H54 (cell line): ENCODE measurements at regions not wholly inside any gene's neighbourhood (a gene's known extent, or its start where the extent isn't known, plus 50 kb on each side); places are given as distances from the start of the nearest gene placed in this dataset.

Source experiments
- DNase-seq: peaks from one replicate; pipeline ENCODE4 v3.0.0; 2011; ENCODE audit warnings: low spot score, mixed read lengths; ENCODE audit not compliant: insufficient read length
- FAIRE-seq: peaks from 3 replicates; lab custom pipeline; 2011; peaks lifted over from hg19 to GRCh38; lab: Jason Lieb, UNC
- POLR2A ChIP-seq: IDR thresholded peaks from 2 replicates; pipeline ENCODE4 v1.6.1; 2011; ENCODE audit warnings: low read depth, mild to moderate bottlenecking, low read length

DNA sequence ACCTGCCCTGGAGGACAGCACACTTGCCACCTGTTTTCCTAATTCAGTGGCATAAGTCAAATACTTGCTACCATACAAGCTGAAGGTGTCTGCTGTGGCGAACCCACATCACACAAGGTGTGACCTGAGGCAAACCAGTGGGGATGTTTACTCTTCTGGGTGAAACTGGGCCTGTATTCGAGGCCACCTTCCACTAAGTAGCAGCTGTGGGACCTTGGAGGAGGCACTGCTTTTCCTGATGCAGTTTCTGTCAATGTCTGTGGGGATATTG is 927.4 kb downstream of the BRD1 start:
- FAIRE-seq (no peak), DNase-seq (no peak)
- no peak for TF ChIP-seq POLR2A

DNA sequence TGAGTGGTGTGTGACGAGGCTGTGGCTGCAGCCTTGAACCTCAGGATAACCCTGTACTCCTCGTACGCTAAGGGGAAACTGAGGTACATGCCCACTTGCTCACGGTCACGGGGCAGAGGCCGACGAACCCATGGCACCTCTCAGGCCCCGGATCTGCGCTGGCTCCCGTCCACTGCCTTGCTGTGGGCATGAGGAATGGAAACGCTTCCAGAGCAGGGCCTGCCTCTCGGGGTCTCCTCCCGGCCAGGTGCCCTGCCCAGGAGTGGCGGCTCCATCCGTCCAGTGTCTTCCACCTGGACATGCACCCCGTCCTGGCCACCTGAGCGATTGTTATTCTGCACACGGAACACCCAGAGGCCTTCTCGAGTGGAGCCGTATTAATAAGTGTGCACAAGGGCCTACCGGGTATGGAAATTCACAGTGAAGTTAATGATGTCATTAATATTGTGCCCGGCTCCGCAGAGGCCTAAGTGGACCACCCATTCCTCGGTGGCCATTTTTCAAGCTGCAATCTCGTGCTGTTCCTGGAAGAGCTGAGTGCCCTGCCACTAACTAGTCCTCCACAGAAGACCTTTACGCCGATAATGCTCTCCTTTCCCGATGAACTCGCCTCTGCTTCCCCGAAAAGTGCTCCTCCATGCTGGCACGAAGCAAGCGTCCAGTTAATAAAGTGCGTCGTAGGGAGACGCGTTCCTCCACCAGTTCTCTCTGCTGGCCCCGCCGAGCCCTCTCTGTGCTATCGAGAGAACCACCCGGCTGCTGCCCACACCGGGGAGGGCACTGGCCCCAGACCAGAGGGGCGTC is 927.9 kb downstream of the BRD1 start:
- no peak for FAIRE-seq
- DNase-seq: no peak
- no peak for TF ChIP-seq POLR2A

DNA sequence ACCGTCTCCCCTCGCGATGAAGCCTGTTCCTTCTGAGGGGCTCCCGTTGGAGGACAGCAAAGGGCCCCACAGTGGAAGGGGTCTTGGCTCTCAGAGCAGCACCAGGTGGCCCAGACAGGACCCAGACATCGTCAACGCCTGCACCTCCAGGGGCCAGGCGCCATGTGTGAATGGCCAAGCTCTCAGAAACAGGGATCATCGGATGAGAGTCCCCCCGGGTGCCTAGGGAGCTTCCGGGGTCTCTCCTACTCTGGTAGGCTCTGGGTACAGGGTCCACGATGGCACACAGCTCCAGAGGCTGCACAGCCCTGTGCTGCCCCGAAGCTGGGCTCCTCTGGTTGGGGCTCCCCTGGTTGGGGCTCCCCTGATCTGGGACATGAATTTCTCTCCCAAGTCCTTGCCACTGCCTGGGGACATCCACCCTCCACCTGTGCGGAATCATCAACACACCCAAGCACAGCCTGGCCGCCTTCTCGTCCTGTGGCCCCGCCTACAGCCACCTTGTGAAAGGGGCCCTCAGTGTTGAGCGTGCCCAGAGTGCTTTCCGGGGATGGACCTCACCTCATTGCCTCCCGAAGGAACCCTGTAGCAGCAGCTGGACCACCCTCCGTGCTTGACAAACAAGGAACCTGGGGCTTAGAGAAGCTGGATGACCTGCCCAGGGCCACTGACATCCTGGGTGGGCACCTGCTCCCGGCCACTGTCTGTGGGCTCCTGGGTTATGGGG is 929.0 kb downstream of the BRD1 start:
- FAIRE-seq: no peak

DNA sequence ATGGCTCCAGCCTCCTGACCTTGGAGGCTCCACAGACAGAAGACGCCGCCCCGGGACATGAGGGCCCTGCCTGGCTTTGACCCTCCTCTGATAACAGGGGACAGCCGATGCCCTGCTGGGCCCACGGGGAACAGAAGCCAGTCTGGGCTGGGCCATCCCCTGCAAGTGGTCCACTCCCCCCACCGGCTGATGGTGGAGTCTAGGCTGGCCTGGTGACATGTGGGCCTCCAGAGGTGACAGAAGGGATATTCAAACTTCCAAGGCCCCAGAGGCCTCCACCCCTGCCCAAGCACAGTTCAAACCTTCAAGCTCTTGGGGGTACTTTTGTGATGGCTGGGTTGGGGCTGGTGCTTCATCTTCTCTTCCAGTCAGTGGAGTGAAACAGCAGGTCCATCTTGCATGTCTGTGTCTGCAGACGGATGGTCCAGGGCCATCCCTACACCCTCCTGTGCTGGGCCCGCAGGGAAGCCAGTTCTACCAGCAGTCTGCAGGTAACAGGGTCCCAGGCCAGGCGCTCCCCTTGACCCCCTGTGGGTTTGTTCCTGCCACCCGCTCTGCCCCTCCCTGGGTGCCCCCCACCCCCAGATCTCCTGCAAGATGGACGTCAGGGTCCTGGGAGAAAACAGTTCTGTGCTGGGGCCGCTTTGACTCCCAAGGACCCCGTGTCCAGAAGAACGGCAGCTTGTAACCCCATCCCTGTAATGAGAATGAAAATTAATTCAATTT is 929.9 kb downstream of the BRD1 start:
- FAIRE-seq (no peak), DNase-seq (no peak)
- TF ChIP-seq POLR2A: no peak

More for the DNA sequence above, 929.0 kb downstream of the BRD1 start:
- no peak for DNase-seq
- no peak for TF ChIP-seq POLR2A

DNA sequence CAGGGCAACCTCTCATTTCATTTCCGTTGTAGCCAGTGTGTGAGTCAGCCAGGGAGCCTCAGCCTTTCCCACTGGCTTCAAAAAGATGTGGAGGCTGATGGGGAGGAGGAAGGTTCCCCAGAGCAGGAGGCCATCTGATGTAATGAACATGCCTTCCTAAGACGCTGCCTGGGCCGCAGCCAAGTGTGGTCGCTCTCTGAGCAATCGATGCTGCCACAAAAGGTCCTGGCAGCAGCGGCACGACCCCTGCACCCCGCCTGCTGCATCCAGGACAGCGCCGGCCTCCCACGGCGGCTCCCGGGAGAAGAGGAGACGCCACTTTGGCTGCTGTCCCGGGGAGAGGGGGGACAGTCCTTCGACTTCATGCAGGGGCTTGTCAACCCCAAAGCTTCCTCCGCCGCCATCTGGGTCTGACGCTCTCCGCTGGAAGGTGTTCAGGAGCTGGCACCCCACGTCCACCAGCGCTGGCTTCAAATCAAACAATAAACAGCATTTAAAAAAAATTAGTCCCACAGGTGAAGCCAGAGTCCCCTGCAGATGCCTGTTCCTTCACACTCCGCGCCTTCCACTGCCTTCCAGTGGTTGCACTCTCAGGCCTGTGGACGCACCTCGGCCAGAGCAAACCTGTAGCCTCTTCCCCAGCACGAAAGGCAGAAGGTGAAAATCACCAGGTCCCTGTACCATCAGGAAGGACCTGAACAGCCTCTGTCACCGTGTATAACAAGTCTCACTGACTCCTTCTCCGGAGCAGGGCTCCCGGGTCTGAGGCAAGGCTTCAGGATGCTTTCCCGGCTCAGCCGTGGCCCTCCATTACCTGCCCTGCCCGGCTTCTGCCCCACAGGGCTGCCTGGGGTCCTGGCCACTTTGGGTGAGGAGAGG is 930.7 kb downstream of the BRD1 start:
- no peak for TF ChIP-seq POLR2A
- DNase-seq (no peak), FAIRE-seq (no peak)

DNA sequence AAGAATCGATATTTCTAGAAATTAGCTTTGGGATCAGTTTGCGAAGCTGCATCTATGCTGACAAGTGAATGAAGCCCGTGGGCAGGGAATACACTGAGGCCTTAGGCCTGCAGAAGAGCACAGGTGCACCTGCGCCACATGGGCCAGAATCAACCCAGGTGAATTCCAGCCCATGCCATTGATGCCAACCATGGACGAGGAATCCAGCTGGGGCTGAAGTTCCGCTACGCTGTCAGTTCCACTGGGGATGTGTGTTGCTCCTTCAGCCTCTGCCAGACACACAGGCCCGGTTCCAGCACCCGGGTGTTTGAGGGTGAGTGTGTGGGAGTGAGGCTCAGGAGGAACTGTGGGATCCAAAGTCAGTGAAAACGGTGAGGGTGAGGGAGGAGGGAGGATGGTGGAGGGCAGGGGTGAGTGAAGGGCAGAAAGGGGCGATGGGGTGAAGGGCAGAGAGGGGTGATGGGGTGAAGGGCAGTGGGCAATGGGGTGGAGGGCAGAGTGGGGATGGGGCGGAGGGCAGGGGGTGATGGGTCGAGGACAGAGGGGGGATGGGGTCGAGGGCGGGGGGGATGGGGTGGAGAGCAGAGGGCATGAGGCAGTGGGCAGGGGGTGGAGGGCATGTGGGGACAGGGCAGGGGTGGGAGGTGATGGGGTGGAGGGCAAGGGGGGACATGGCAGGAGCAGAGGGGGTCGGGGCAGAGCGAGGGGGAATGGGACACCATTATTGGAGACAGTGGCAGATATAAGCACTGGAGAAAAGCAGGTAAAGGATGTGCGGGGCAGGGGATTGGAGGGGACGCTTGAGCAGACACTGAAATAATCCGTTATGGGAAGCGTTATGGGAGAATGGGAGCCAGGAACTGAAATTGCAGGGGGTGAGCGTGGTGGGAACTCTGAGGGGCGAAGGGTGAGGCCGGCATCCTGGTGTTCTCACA is 931.6 kb downstream of the BRD1 start:
- no peak for FAIRE-seq
- no peak for TF ChIP-seq POLR2A
- DNase-seq: no peak

DNA sequence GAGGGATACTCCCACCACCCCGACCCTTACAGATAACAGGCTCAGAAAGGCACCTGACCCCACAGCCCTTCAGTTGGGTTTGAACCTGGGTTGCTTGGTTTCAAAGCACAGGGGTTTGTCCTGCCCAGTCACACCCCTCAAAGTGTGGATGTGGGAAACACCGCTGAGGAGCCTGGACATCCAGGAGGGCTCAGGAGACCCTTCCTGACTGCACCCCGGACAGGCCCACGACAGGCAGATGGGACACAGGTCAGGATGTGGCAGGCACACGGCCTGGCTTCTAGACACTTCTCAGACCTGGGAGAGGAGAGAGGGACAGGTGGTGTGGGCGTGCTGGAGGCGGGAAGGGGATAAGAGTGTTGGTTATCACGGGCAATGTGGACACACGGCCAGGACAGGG is 932.3 kb downstream of the BRD1 start:
- FAIRE-seq (no peak), DNase-seq (no peak)
- no peak for TF ChIP-seq POLR2A

DNA sequence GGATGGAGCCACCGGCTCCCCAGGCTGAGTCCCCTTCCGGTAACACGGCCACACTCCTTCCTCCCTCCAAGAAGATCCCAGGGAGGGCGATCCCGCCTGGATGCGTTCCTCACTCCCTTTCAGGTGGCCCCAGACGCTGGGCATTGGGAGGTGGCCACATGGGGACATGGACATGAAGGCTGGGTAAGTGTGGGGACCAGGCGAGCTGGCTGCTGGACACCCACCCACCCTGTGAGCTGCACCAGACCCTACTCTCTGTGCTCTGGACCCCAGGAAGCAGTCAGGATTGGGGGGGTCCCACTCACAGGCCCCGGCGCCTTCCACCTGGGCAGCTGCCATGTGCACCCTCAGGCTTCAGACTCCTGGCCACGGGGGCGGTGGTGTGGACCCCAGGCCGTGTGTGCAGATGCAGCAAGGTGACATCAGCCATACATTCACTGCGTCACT is 932.8 kb downstream of the BRD1 start:
- FAIRE-seq (no peak), DNase-seq (no peak)
- TF ChIP-seq POLR2A: no peak

DNA sequence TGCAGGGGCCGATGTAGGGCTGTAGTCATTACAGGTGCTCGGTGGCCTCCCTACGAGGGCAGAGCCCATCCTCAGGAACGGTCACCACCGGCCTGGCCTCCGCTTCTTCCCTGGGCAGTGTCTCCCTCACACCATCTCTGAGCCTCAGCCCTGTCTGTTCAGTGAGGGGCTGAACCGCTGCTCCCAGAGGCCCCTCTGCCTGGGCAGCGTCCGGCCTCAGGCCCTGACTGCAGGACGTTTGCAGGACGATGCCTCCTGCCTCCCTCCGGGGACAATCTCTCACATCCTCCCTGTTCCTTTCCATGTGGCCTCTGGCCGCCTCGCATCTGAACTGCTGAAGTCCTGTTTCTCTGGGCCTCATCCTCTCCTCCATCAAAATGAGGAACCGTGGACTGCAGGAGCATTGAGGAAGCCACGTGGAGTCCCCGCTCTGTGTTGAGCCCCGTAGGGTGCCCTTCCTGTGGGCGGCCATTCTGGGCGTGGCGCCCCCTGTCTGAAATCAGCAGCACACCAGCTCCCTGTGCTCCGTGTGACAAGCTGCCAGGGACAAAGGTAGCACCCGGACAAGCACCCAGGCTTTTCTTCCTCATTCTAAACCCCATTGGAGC is 933.5 kb downstream of the BRD1 start:
- no peak for TF ChIP-seq POLR2A
- FAIRE-seq (no peak), DNase-seq (no peak)

DNA sequence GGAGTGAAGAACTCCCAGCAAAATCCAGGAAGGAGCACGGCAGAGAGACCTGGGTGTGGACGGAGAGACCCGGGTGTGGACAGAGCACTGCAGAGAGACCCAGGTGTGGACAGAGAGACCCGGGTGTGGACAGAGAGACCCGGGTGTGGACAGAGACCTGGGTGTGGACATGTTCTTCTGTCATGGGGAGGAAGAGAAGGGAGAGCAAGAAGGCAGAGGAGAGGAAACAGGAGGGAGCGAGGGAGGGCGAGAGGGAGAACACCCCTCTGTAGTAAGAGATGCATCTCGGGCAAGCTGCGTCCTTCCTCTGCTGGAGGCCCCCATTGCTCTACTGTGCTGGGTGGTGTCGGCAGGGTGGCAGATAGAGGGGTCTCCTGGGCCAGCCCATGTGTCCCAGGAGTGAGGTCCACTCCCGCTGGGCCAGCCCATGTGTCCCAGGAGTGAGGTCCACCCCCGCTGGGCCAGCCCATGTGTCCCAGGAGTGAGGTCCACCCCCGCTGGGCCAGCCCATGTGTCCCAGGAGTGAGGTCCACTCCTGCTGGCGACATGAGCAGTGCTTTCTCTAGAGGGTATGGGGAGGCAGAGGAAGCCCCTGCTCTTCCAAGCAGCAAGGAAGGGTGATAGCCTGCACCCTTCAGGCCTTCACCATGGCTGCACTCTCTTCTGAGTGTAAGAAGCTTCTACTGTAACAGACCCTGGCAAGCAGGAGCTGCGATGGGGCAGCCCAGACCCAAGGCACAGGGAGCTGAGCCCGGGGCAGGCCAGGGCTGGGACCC is 934.2 kb downstream of the BRD1 start:
- FAIRE-seq (no peak), DNase-seq (no peak)
- TF ChIP-seq POLR2A: no peak

DNA sequence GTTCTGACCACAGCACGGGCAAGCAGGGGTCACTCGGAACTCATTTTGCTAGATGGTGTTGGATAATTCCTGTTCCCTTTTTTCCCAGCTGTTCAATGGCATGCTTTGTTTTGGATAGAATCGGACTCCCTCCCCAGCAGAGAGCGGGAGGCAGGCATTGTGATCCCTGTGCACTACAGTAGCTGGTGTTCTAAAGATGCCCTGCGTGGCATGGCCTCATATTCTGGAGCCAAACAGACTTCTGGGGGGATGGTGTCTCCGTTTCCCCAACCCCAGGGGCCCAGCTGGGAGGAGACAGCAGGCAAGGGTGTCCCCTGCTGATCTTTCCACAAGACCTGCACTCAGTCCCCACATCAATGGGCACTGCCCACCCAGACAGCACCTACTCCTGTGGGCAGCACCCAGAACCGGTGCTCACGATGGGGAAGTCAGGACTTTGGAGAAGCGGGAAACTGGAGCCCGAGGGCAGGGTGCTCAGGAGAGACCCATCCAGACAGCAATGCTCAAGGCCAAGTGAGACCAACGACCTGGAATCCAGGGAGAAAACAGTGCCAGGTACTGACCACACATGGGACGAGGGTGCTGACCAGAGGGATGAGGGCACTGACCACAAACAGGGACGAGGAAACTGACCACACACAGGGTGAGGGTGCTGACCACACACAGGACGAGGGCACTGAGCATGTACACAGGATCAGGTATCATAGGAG is 934.9 kb downstream of the BRD1 start:
- DNase-seq (no peak), FAIRE-seq (no peak)
- TF ChIP-seq POLR2A: no peak
